K562 (cell line): ENCODE measurements at regions not wholly inside any gene's neighbourhood (a gene's known extent, or its start where the extent isn't known, plus 50 kb on each side); places are given as distances from the start of the nearest gene placed in this dataset.

ENCODE experiments used
- ATAC-seq: fragments of 200-7000 bp; cut with Tn5 transposase; 3 replicates; pipeline ENCODE4 v1.9.1; 2020; ENCODE audit warnings: moderate library complexity
- BruUV-seq: library from RNA; stranded (reverse); fragments of 400-500 nt; replicated peaks from 2 replicates; lab custom pipeline; 2021; lab: Mats Ljungman, UMichigan
- CTCF ChIA-PET: fragments of 300-600 bp; formaldehyde crosslinking; extraction: SDS; loops from one replicate; lab custom pipeline; 2021; ENCODE audit warnings: low intra/inter-chr PET ratio; lab: Yijun Ruan, JAX
- POLR2A ChIA-PET: fragments of 300-600, 350-650 bp; sonication (Branson Sonifier 250); formaldehyde crosslinking; extraction: SDS; loops from one replicate; lab custom pipeline; 2021; ENCODE audit warnings: antibody characterized with exemption, inconsistent platforms; lab: Yijun Ruan, JAX
- DNase-seq, 4 experiments: peaks; one replicate each; pipeline versions ENCODE4 v3.0.0 to v3.0.0-alpha.2; 2011 to 2018; ENCODE audit warnings: low spot score in 3 of 4, mixed read lengths in 3 of 4; ENCODE audit errors: extremely low read depth in 1 of 4
- FAIRE-seq: peaks from 2 replicates; lab custom pipeline; 2011; peaks lifted over from hg19 to GRCh38; lab: Jason Lieb, UNC
- H2AFZ ChIP-seq: 2 replicates; pipeline ENCODE4 v1.6.0; 2011; ENCODE audit warnings: low read depth, low read length, control low read depth, inconsistent platforms
- H3K27ac ChIP-seq: fragments of 200-600 bp; 3 replicates; pipeline ENCODE4 v1.8.0; 2011; ENCODE audit warnings: low read depth, mild to moderate bottlenecking, control low read depth, inconsistent platforms, low read length, moderate library complexity, mixed read lengths; ENCODE audit errors: extremely low read depth
- H3K27me3 ChIP-seq, 2 experiments: fragments of 300-600 bp in 1 of 2; 2 replicates in 1 of 2; 3 replicates in 1 of 2; pipeline versions ENCODE4 v1.6.0 to v1.8.0; 2011; ENCODE audit warnings: inconsistent platforms in 2 of 2, low read length in 2 of 2, mild to moderate bottlenecking in 1 of 2, mixed read lengths in 1 of 2, moderate library complexity in 1 of 2; ENCODE audit not compliant: control insufficient read depth in 2 of 2, insufficient read depth in 2 of 2
- H3K36me3 ChIP-seq: fragments of 300-600 bp; 3 replicates; pipeline ENCODE4 v1.8.0; 2011; ENCODE audit warnings: mild to moderate bottlenecking, low read length, inconsistent platforms; ENCODE audit not compliant: control insufficient read depth, insufficient read depth
- H3K4me1 ChIP-seq, 2 experiments: fragments of 200-600 bp in 1 of 2; replicated peaks in 1 of 2; 2 replicates in 1 of 2; 3 replicates in 1 of 2; pipeline versions ENCODE4 v1.5.1 to v1.8.0; 2011; ENCODE audit warnings: inconsistent platforms in 2 of 2, low read length in 2 of 2, mild to moderate bottlenecking in 1 of 2, mixed read lengths in 1 of 2, moderate library complexity in 1 of 2; ENCODE audit not compliant: control insufficient read depth in 2 of 2, insufficient read depth in 2 of 2
- H3K4me2 ChIP-seq: 2 replicates; pipeline ENCODE4 v1.6.1; 2011; ENCODE audit warnings: low read length, control low read depth, inconsistent platforms, mixed read lengths; ENCODE audit not compliant: insufficient read depth
- H3K4me3 ChIP-seq: fragments of 200-600 bp; sonication (generic), shearing (Covaris generic); 2 replicates; pipeline ENCODE4 v1.5.1; 2016; ENCODE audit warnings: control low read depth, inconsistent platforms
- H3K79me2 ChIP-seq: fragments of 200-600 bp; 3 replicates; pipeline ENCODE4 v1.8.0; 2011; ENCODE audit warnings: low read length, inconsistent platforms; ENCODE audit not compliant: control insufficient read depth, insufficient read depth
- H3K9ac ChIP-seq, 2 experiments: 2 replicates each; pipeline versions ENCODE4 v1.6.0 to v1.6.1; 2011; ENCODE audit warnings: low read depth in 2 of 2, low read length in 2 of 2, control low read depth in 1 of 2, inconsistent platforms in 1 of 2, mild to moderate bottlenecking in 1 of 2, mixed read lengths in 1 of 2; ENCODE audit not compliant: insufficient read depth in 1 of 2
- H3K9me1 ChIP-seq: one replicate; pipeline ENCODE4 v1.6.0; 2011; ENCODE audit warnings: inconsistent platforms, mild to moderate bottlenecking, low read length, moderate library complexity; ENCODE audit not compliant: control insufficient read depth, insufficient read depth
- H3K9me3 ChIP-seq: replicated peaks from 2 replicates; pipeline ENCODE4 v1.5.1; 2011; ENCODE audit warnings: low read depth, low read length, inconsistent platforms; ENCODE audit not compliant: control insufficient read depth, insufficient read depth
- H4K20me1 ChIP-seq: replicated peaks from 2 replicates; pipeline ENCODE4 v1.6.1; 2011; ENCODE audit warnings: low read length, inconsistent platforms, mixed read lengths; ENCODE audit not compliant: control insufficient read depth, insufficient read depth
- DMBX1 ChIP-seq: fragments of 250-450 bp; sonication (Bioruptor Pico); IDR thresholded peaks from 2 replicates; pipeline ENCODE4 v1.8.0; 2022; ENCODE audit warnings: inconsistent platforms, mild to moderate bottlenecking, moderate library complexity, borderline replicate concordance
- GATAD2B ChIP-seq: fragments of 450-650 bp; IDR thresholded peaks from 2 replicates; pipeline ENCODE4 v1.6.1; 2017; ENCODE audit warnings: mild to moderate bottlenecking, borderline replicate concordance
- HDGF ChIP-seq: fragments of 450-650 bp; IDR thresholded peaks from 2 replicates; pipeline ENCODE4 v1.6.1; 2016
- HNRNPUL1 ChIP-seq: fragments of 200-400 bp; formaldehyde crosslinking; IDR thresholded peaks from 2 replicates; pipeline ENCODE4 v1.6.1; 2017; ENCODE audit warnings: low read length
- RFX5 ChIP-seq: IDR thresholded peaks from 2 replicates; pipeline ENCODE4 v1.6.1; 2011; ENCODE audit warnings: low read depth, mild to moderate bottlenecking, improper control_type of control experiment, low read length
- SP2 ChIP-seq: IDR thresholded peaks from 2 replicates; pipeline ENCODE4 v1.6.1; 2011; ENCODE audit warnings: mild to moderate bottlenecking, low read depth, low read length, moderate library complexity; ENCODE audit not compliant: poor library complexity, severe bottlenecking; ENCODE audit errors: extremely low read depth
- ZNF76 ChIP-seq: fragments of 250-450 bp; sonication (Bioruptor Pico); IDR thresholded peaks from 2 replicates; pipeline ENCODE4 v1.4.0; 2020; ENCODE audit warnings: mild to moderate bottlenecking, moderate library complexity, borderline replicate concordance
- WGBS: fragments of 100-300 bp; shearing (Covaris generic); methylation state at CpG from one replicate; pipeline ENCODE4 v1.1.6; 2016; ENCODE audit warnings: low coverage, mixed read lengths; ENCODE audit not compliant: insufficient coverage; ENCODE audit errors: missing lambda C conversion rate; 5-methylcytosine and 5-hydroxymethylcytosine counted together
- in situ Hi-C: fragments of 300-500 bp; cut with MboI; formaldehyde crosslinking; loops from 4 replicates; pipeline ENCODE4 v1.15.0; 2018; ENCODE audit warnings: inconsistent platforms, mixed read lengths
- intact Hi-C: fragments of 100-400 bp; cut with micrococcal nuclease; formaldehyde crosslinking; loops from 2 replicates; pipeline ENCODE4 v1.14.2; 2022

DNA sequence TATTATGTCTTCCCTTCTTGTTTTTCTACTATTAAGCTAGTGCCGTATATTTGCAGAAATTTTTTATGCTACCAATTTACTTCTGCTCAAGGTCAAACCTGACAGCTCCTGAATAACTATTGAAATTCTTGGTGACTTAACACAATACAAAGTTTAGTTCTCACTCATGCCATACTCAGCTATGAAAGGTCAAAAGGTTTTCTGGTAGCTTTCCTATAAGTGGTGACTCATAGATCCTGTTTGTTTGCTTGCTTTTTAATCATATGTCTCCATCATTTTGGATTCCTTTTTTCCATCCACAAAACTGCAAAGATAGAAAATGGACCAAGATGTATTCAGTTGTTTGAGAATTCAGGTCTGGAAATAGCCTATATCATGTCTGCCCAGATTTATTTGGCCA lies 855.8 kb upstream of the LRRC4C start:
- Histone ChIP-seq H3K27ac (no peak overlapping the region), H3K27me3 (no peaks in the 10 kb centered on the region), H3K36me3 (no peaks in the 10 kb centered on the region), H4K20me1 (no peaks in the 10 kb centered on the region), H3K79me2 (no peaks in the 10 kb centered on the region), H3K9me1 (no peaks in the 10 kb centered on the region), H3K9ac (no peak overlapping the region), H3K9me3 (no peaks in the 10 kb centered on the region), H3K4me1 (no peaks in the 10 kb centered on the region), H2AFZ (no peak overlapping the region), H3K4me3 (no peak overlapping the region), H3K4me2 (no peak overlapping the region)
- CTCF ChIA-PET, result no interaction called here
- WGBS, result 0% methylated on average over 1 of the region's 1 CpG
- in situ Hi-C loops, result no loop called here
- TF ChIP-seq SP2, result no peak
- no peak for DNase-seq
- intact Hi-C loops, result no loop called here
- POLR2A ChIA-PET, result no interaction called here
- no peak for ATAC-seq
- BruUV-seq, result no TSS peak
- no peak for FAIRE-seq

DNA sequence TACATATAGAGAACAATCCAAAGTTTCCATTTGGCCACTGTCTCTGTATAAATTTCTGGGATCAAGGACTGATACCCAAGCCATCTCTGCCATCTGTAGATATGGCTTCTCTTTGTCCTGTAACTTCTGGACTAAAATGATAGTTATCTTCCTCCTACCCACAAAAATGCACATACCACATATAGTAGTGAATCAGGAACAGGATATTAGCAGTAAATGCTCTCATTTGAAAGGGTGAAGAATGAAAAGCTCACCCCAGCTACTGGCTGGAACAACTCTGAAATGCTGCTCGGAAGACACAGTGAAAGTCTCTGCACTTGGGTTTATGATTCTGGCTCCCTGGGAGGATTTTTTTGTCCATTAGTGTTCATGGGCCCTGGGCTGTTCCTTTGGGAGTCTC lies 856.4 kb upstream of the LRRC4C start:
- Histone ChIP-seq H3K27ac (no peak overlapping the region), H3K27me3 (no peaks in the 10 kb centered on the region), H3K9me3 (no peaks in the 10 kb centered on the region), H3K4me3 (no peak overlapping the region), H3K36me3 (no peaks in the 10 kb centered on the region), H4K20me1 (no peaks in the 10 kb centered on the region), H3K9ac (no peak overlapping the region), H3K9me1 (no peaks in the 10 kb centered on the region), H3K4me2 (no peak overlapping the region), H3K4me1 (no peaks in the 10 kb centered on the region), H2AFZ (no peak overlapping the region), H3K79me2 (no peaks in the 10 kb centered on the region)
- DNase-seq, result no peak
- in situ Hi-C loops (no loop called here), intact Hi-C loops (no loop called here)
- ATAC-seq, result no peak
- FAIRE-seq, result no peak
- 0% methylated on average over 1 of the region's 1 CpG for WGBS
- ChIA-PET CTCF (no interaction called here), POLR2A (no interaction called here)
- no TSS peak for BruUV-seq
- no peak for TF ChIP-seq RFX5
- TF ChIP-seq HDGF, result no peak
- no peak for TF ChIP-seq GATAD2B
- no peak for TF ChIP-seq ZNF76
- TF ChIP-seq DMBX1 (CRISPR knock-in tag), result no peak
- no peak for TF ChIP-seq HNRNPUL1
